Skeletal muscle tissue (tissue), 3 donors: ENCODE measurements at regions not wholly inside any gene's neighbourhood (a gene's known extent, or its start where the extent isn't known, plus 50 kb on each side); places are given as distances from the start of the nearest gene placed in this dataset.
"Not testable (repeated sequence)": the region's sequence is repeated elsewhere in the genome, so short reads cannot be mapped to it uniquely, and the experiment has no call there.

Experiments
- H3K27ac ChIP-seq: one replicate; pipeline ENCODE4 v1.7.0; 2013; ENCODE audit warnings: mild to moderate bottlenecking, low read depth, low read length, inconsistent platforms
- H3K27me3 ChIP-seq, 3 donors: one replicate each; pipeline ENCODE4 v1.7.0; 2013; ENCODE audit warnings: low read length in 3 of 3; ENCODE audit not compliant: control insufficient read depth in 3 of 3, insufficient read depth in 3 of 3
- H3K36me3 ChIP-seq, 3 donors: one replicate each; pipeline ENCODE4 v1.7.0; 2013; ENCODE audit warnings: low read length in 3 of 3; ENCODE audit not compliant: control insufficient read depth in 3 of 3, insufficient read depth in 3 of 3
- H3K4me1 ChIP-seq, 3 donors: one replicate each; pipeline ENCODE4 v1.7.0; 2013; ENCODE audit warnings: low read length in 3 of 3, mild to moderate bottlenecking in 3 of 3; ENCODE audit not compliant: control insufficient read depth in 3 of 3, insufficient read depth in 3 of 3
- H3K4me3 ChIP-seq, 3 donors: one replicate each; pipeline ENCODE4 v1.7.0; 2013; ENCODE audit warnings: low read length in 3 of 3
- H3K9ac ChIP-seq, 3 donors: one replicate each; pipeline ENCODE4 v1.7.0; 2013; ENCODE audit warnings: low read length in 3 of 3, mild to moderate bottlenecking in 3 of 3, moderate library complexity in 2 of 3, low read depth in 1 of 3
- H3K9me3 ChIP-seq, 3 donors: one replicate each; pipeline ENCODE4 v1.7.0; 2013; ENCODE audit warnings: low read length in 3 of 3; ENCODE audit not compliant: control insufficient read depth in 3 of 3
- donor health status: Osteomylitis.

GRCh38 chr3:150128126-150128525 lies 157.4 kb upstream of the PFN2 start:
- no peak overlapping the region for H3K4me3 ChIP-seq
- H3K4me1 ChIP-seq = no peaks in the 10 kb centered on the region
- no peak overlapping the region for H3K27ac ChIP-seq
- no peak overlapping the region for H3K9ac ChIP-seq
- no peaks in the 10 kb centered on the region for H3K9me3 ChIP-seq
- H3K27me3 ChIP-seq = no peaks in the 10 kb centered on the region
- no peaks in the 10 kb centered on the region for H3K36me3 ChIP-seq

GRCh38 chr3:150127011-150127490 lies 156.4 kb upstream of the PFN2 start:
- H3K9me3 ChIP-seq = peaks cover 0 to 2% (median 0%) of the 10 kb centered on the region in 3 donors
- no peaks in the 10 kb centered on the region for H3K36me3 ChIP-seq
- H3K27ac ChIP-seq = no peak overlapping the region
- H3K27me3 ChIP-seq = no peaks in the 10 kb centered on the region
- no peaks in the 10 kb centered on the region for H3K4me1 ChIP-seq
- H3K9ac ChIP-seq = no peak overlapping the region
- no peak overlapping the region for H3K4me3 ChIP-seq

GRCh38 chr3:150124142-150124541 lies 153.4 kb upstream of the PFN2 start:
- no peaks in the 10 kb centered on the region for H3K27me3 ChIP-seq
- no peak overlapping the region for H3K4me3 ChIP-seq
- H3K4me1 ChIP-seq = no peaks in the 10 kb centered on the region
- H3K9ac ChIP-seq = no peak overlapping the region
- H3K27ac ChIP-seq = no peak overlapping the region
- H3K9me3 ChIP-seq = peaks cover 0 to 2% (median 0%) of the 10 kb centered on the region in 3 donors
- no peaks in the 10 kb centered on the region for H3K36me3 ChIP-seq

- not testable (repeated sequence) for H3K9ac ChIP-seq, H3K4me1 ChIP-seq, H3K36me3 ChIP-seq, H3K9me3 ChIP-seq, H3K27ac ChIP-seq, H3K27me3 ChIP-seq, H3K4me3 ChIP-seq
These were observed 152.6 kb upstream of the PFN2 start for GRCh38 chr3:150123249-150123648.

GRCh38 chr3:150118219-150118618 lies 147.5 kb upstream of the PFN2 start:
- Histone ChIP-seq H3K27ac (no peak overlapping the region), H3K4me1 (peaks cover 3 to 7% (median 4%) of the 10 kb centered on the region in 3 donors), H3K27me3 (no peaks in the 10 kb centered on the region), H3K4me3 (no peak overlapping the region), H3K9me3 (peaks cover 0 to 2% (median 0%) of the 10 kb centered on the region in 3 donors), H3K9ac (no peak overlapping the region), H3K36me3 (no peaks in the 10 kb centered on the region)

GRCh38 chr3:150117076-150117475 lies 146.4 kb upstream of the PFN2 start:
- H3K27me3 ChIP-seq = no peaks in the 10 kb centered on the region
- H3K27ac ChIP-seq = no peak overlapping the region
- no peak overlapping the region for H3K4me3 ChIP-seq
- H3K36me3 ChIP-seq = no peaks in the 10 kb centered on the region
- H3K9me3 ChIP-seq = no peaks in the 10 kb centered on the region
- H3K9ac ChIP-seq = no peak overlapping the region
- peaks cover 3 to 7% (median 4%) of the 10 kb centered on the region in 3 donors for H3K4me1 ChIP-seq

- no peak overlapping the region for H3K27ac ChIP-seq
- no peaks in the 10 kb centered on the region for H3K9me3 ChIP-seq
- H3K36me3 ChIP-seq = no peaks in the 10 kb centered on the region
- no peak overlapping the region for H3K9ac ChIP-seq
- H3K4me3 ChIP-seq = no peak overlapping the region
- H3K4me1 ChIP-seq = peaks cover 3 to 7% (median 4%) of the 10 kb centered on the region in 3 donors
- H3K27me3 ChIP-seq = no peaks in the 10 kb centered on the region
These were observed 145.5 kb upstream of the PFN2 start for GRCh38 chr3:150116196-150116595.

GRCh38 chr3:150114873-150115540 lies 144.3 kb upstream of the PFN2 start:
- Histone ChIP-seq H3K9ac (no peak overlapping the region), H3K9me3 (no peaks in the 10 kb centered on the region), H3K27me3 (no peaks in the 10 kb centered on the region), H3K36me3 (no peaks in the 10 kb centered on the region), H3K4me3 (no peak overlapping the region), H3K27ac (no peak overlapping the region), H3K4me1 (peaks cover 3 to 7% (median 4%) of the 10 kb centered on the region in 3 donors)

GRCh38 chr3:150114273-150114672 lies 143.6 kb upstream of the PFN2 start:
- Histone ChIP-seq H3K27me3 (no peaks in the 10 kb centered on the region), H3K4me3 (no peak overlapping the region), H3K27ac (no peak overlapping the region), H3K36me3 (no peaks in the 10 kb centered on the region), H3K9me3 (no peaks in the 10 kb centered on the region), H3K4me1 (peaks cover 3 to 7% (median 4%) of the 10 kb centered on the region in 3 donors), H3K9ac (no peak overlapping the region)

- H3K9me3 ChIP-seq = no peaks in the 10 kb centered on the region
- no peaks in the 10 kb centered on the region for H3K27me3 ChIP-seq
- H3K9ac ChIP-seq = no peak overlapping the region
- no peak overlapping the region for H3K27ac ChIP-seq
- no peaks in the 10 kb centered on the region for H3K4me1 ChIP-seq
- H3K36me3 ChIP-seq = no peaks in the 10 kb centered on the region
- no peak overlapping the region for H3K4me3 ChIP-seq
These were observed 139.4 kb upstream of the PFN2 start for GRCh38 chr3:150110097-150110496.
